ENCODE measurements at regions not wholly inside any gene's neighbourhood (a gene's known extent, or its start where the extent isn't known, plus 50 kb on each side); places are given as distances from the start of the nearest gene placed in this dataset.

DNA sequence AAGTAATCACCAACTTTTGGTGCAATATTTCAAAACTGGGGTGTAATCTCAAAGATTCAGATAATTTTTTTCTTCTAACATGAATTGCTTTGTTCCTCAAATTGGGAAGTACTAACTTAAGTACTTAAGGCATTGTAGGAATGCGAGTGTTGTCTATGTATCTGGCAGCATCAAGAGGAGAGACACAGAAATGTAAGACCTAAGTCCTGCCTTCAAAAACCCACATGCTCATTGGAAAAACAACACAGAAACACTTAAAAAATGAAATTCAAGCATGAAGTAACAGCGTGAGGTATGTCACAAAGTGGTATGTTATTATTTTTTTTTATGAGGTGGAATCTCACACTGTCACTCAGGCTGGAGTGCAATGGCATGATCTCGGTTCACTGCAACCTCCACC is 288.5 kb downstream of the ZEB1 start:
- CTCF ChIA-PET = no interaction called here
- Histone ChIP-seq H3K4me1 (ENCODE audit: insufficient read depth, low read length) (peaks cover 6% of the 10 kb centered on the region; the same call in 1 of the 2 replicates), H3K4me3 (ENCODE audit: low read length) (no peak overlapping the region), H3K9me3 (ENCODE audit: low read length) (no peaks in the 10 kb centered on the region), H3K27ac (ENCODE audit: low read length) (no peak overlapping the region), H3K27me3 (ENCODE audit: low read length) (no peaks in the 10 kb centered on the region), H3K79me2 (ENCODE audit: low read length) (no peaks in the 10 kb centered on the region), H3K4me2 (ENCODE audit: low read length) (no peak overlapping the region), H2AFZ (ENCODE audit: low read length) (no peak overlapping the region), H4K20me1 (ENCODE audit: low read length) (no peaks in the 10 kb centered on the region), H3K9ac (ENCODE audit: low read length) (no peak overlapping the region), H3K36me3 (ENCODE audit: low read depth, low read length) (no peaks in the 10 kb centered on the region), H3F3A (ENCODE audit: low read length, unreplicated experiment) (no peaks in the 10 kb centered on the region), H3K9me2 (replicated peaks; ENCODE audit: low read length) (no peaks in the 10 kb centered on the region)
- POLR2A ChIA-PET (ENCODE audit: unreplicated experiment) = no interaction called here
- BruUV-seq (replicated peaks) = no TSS peak
- DNase-seq (no peak), ATAC-seq (no peak)
- intact Hi-C loops (cut with micrococcal nuclease) = no loop called here
- TF ChIP-seq EZH2 (IDR thresholded peaks at IDR 0.05; ENCODE audit: low read length, unreplicated experiment) (no peak), EZH2phosphoT487 (IDR thresholded peaks at IDR 0.05; ENCODE audit: borderline replicate concordance, low read length) (no peak)
- TF ChIP-seq, protein P1, sequence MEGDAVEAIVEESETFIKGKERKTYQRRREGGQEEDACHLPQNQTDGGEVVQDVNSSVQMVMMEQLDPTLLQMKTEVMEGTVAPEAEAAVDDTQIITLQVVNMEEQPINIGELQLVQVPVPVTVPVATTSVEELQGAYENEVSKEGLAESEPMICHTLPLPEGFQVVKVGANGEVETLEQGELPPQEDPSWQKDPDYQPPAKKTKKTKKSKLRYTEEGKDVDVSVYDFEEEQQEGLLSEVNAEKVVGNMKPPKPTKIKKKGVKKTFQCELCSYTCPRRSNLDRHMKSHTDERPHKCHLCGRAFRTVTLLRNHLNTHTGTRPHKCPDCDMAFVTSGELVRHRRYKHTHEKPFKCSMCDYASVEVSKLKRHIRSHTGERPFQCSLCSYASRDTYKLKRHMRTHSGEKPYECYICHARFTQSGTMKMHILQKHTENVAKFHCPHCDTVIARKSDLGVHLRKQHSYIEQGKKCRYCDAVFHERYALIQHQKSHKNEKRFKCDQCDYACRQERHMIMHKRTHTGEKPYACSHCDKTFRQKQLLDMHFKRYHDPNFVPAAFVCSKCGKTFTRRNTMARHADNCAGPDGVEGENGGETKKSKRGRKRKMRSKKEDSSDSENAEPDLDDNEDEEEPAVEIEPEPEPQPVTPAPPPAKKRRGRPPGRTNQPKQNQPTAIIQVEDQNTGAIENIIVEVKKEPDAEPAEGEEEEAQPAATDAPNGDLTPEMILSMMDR (conservative IDR thresholded peaks at IDR 0.05; ENCODE audit: low read depth, low read length) = no peak

DNA sequence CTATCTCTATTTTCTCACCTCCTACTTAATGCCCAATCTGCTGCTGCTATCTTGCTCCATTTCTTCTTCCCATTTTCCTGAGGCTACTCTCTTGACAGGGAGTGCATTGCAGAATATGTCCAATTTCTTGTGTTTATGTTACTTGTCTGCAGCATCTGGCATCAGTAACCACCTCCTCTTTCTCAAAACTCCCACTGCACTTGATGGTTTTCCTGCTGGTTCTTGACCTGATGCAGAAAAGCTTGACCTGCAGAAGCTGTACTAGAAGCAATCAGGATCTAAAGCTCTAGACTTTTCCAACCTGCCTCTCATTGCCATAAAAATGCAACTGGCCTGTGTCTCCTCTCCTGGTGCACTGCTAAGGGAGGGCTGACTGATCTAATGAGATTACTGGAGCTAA is 287.8 kb downstream of the ZEB1 start:
- Histone ChIP-seq H3K9me2 (replicated peaks; ENCODE audit: low read length) (no peaks in the 10 kb centered on the region), H3K4me2 (ENCODE audit: low read length) (no peak overlapping the region), H3K27me3 (ENCODE audit: low read length) (no peaks in the 10 kb centered on the region), H3K36me3 (ENCODE audit: low read depth, low read length) (no peaks in the 10 kb centered on the region), H4K20me1 (ENCODE audit: low read length) (no peaks in the 10 kb centered on the region), H3K9ac (ENCODE audit: low read length) (no peak overlapping the region), H3K4me1 (ENCODE audit: insufficient read depth, low read length) (peaks cover 6% of the 10 kb centered on the region; the same call in 1 of the 2 replicates), H3K9me3 (ENCODE audit: low read length) (no peaks in the 10 kb centered on the region), H3K79me2 (ENCODE audit: low read length) (no peaks in the 10 kb centered on the region), H2AFZ (ENCODE audit: low read length) (no peak overlapping the region), H3K27ac (ENCODE audit: low read length) (no peak overlapping the region), H3F3A (ENCODE audit: low read length, unreplicated experiment) (no peaks in the 10 kb centered on the region), H3K4me3 (ENCODE audit: low read length) (no peak overlapping the region)
- no peak for ATAC-seq
- ChIA-PET POLR2A (ENCODE audit: unreplicated experiment) (no interaction called here), CTCF (no interaction called here)
- intact Hi-C loops (cut with micrococcal nuclease) = no loop called here
- TF ChIP-seq EZH2 (IDR thresholded peaks at IDR 0.05; ENCODE audit: low read length, unreplicated experiment) (no peak), EZH2phosphoT487 (IDR thresholded peaks at IDR 0.05; ENCODE audit: borderline replicate concordance, low read length) (no peak)
- no TSS peak for BruUV-seq (replicated peaks)
- DNase-seq = no peak

DNA sequence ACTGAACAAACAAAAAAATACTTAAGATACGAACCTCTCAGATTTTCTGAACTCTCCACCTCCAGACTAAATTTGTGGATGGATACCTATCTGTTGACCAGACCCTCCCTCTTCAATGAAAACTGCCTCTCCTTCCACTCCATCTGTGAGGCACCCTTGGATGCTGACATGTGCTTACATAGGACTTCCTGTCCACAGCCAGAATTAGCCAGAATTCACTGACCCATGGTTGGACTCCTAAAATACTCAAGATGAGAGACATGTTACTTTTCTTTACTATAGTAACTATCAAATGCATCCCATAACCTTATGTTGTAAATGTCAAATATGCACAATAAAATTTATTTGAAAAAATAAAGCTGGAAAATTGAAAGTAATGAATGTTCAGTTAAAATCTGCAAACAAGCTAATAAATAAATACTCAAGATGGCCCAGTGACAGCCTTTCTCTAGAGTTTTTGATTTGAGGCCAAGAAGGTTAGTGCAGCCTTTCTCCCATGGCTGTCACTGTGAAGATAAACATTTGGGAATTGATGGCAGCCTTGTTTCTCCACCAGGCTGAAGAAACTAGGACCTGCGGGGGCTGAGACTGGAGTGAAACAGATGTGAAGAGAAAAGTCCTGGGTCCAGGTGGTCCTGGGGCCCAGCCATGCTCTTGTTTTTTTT is 287.0 kb downstream of the ZEB1 start:
- H3F3A ChIP-seq (ENCODE audit: low read length, unreplicated experiment) = no peaks in the 10 kb centered on the region
- H3K9me3 ChIP-seq (ENCODE audit: low read length) = no peaks in the 10 kb centered on the region
- peaks cover 6% of the 10 kb centered on the region; the same call in 1 of the 2 replicates for H3K4me1 ChIP-seq (ENCODE audit: insufficient read depth, low read length)
- no peak overlapping the region for H3K4me3 ChIP-seq (ENCODE audit: low read length)
- H3K36me3 ChIP-seq (ENCODE audit: low read depth, low read length) = no peaks in the 10 kb centered on the region
- no peaks in the 10 kb centered on the region for H3K79me2 ChIP-seq (ENCODE audit: low read length)
- H2AFZ ChIP-seq (ENCODE audit: low read length) = no peak overlapping the region
- H4K20me1 ChIP-seq (ENCODE audit: low read length) = no peaks in the 10 kb centered on the region
- no peaks in the 10 kb centered on the region for H3K9me2 ChIP-seq (replicated peaks; ENCODE audit: low read length)
- BruUV-seq (replicated peaks) = no TSS peak
- ChIA-PET POLR2A (ENCODE audit: unreplicated experiment) (no interaction called here), CTCF (no interaction called here)
- H3K9ac ChIP-seq (ENCODE audit: low read length) = no peak overlapping the region
- intact Hi-C loops (cut with micrococcal nuclease) = no loop called here
- no peak overlapping the region for H3K4me2 ChIP-seq (ENCODE audit: low read length)
- no peak overlapping the region for H3K27ac ChIP-seq (ENCODE audit: low read length)
- TF ChIP-seq, protein P1 (conservative IDR thresholded peaks at IDR 0.05; ENCODE audit: low read depth, low read length) = no peak
- TF ChIP-seq EZH2phosphoT487 (IDR thresholded peaks at IDR 0.05; ENCODE audit: borderline replicate concordance, low read length) (no peak), EZH2 (IDR thresholded peaks at IDR 0.05; ENCODE audit: low read length, unreplicated experiment) (no peak)
- H3K27me3 ChIP-seq (ENCODE audit: low read length) = no peaks in the 10 kb centered on the region
- no peak for DNase-seq
- ATAC-seq = no peak

Measured in PC-3 (cell line).